ENCODE measurements at regions not wholly inside any gene's neighbourhood (a gene's known extent, or its start where the extent isn't known, plus 50 kb on each side); places are given as distances from the start of the nearest gene placed in this dataset.

GRCh38 chr1:192518700-192519099, 56.9 kb upstream of the RGS1 start:
- TF ChIP-seq KLF7 (tag by site-specific recombination; IDR thresholded peaks at IDR 0.05; ENCODE audit: borderline replicate concordance) (no peak), SP2 (tag by site-specific recombination; IDR thresholded peaks at IDR 0.05) (no peak), MEIS1 (CRISPR knock-in tag; IDR thresholded peaks at IDR 0.05; ENCODE audit: borderline replicate concordance) (no peak), ZNF433 (tag by site-specific recombination; IDR thresholded peaks at IDR 0.05; ENCODE audit: low read depth) (no peak), ZNF324 (tag by site-specific recombination; IDR thresholded peaks at IDR 0.05) (no peak), REST (tag by site-specific recombination; IDR thresholded peaks at IDR 0.05) (no peak), CTCF (tag by site-specific recombination; IDR thresholded peaks at IDR 0.05) (no peak), ZFP37 (tag by site-specific recombination; IDR thresholded peaks at IDR 0.05) (no peak), REPIN1 (tag by site-specific recombination; IDR thresholded peaks at IDR 0.05; ENCODE audit: low read depth) (no peak)
